KBM-7 (cell line): ENCODE measurements at regions not wholly inside any gene's neighbourhood (a gene's known extent, or its start where the extent isn't known, plus 50 kb on each side); places are given as distances from the start of the nearest gene placed in this dataset.
"Not testable (repeated sequence)": the region's sequence is repeated elsewhere in the genome, so short reads cannot be mapped to it uniquely, and the experiment has no call there.

Experiments used
- DNase-seq: peaks from one replicate; pipeline ENCODE4 v3.0.0-alpha.2; 2015
- in situ Hi-C: fragments of 300-500 bp; cut with MboI; formaldehyde crosslinking; loops from 2 replicates; pipeline ENCODE4 v1.14.3; 2020; ENCODE audit warnings: low sequenced_read_pairs, low pct_unique_long_range_greater_than_20kb, mixed read lengths

GRCh38 chr7:157467496-157468212 lies 130.8 kb downstream of the DNAJB6 start:
- in situ Hi-C loops, result no loop called here
- no peak for DNase-seq

GRCh38 chr7:157468221-157469111 lies 131.7 kb downstream of the DNAJB6 start:
- DNase-seq, result no peak
- in situ Hi-C loops, result no loop called here

- DNase-seq, result no peak
- in situ Hi-C loops, result no loop called here
Measured at GRCh38 chr7:157469181-157470016, 132.6 kb downstream of the DNAJB6 start.

- in situ Hi-C loops, result no loop called here
- DNase-seq, result no peak
Measured at GRCh38 chr7:157470017-157470322, 133.2 kb downstream of the DNAJB6 start.

- no peak for DNase-seq
- in situ Hi-C loops, result no loop called here
Measured at GRCh38 chr7:157470701-157471131, 133.9 kb downstream of the DNAJB6 start.

GRCh38 chr7:157471259-157472125 lies 134.7 kb downstream of the DNAJB6 start:
- no peak for DNase-seq
- in situ Hi-C loops, result no loop called here

GRCh38 chr7:157472311-157473050 lies 135.7 kb downstream of the DNAJB6 start:
- in situ Hi-C loops, result no loop called here
- DNase-seq, result no peak

GRCh38 chr7:157473051-157473569 lies 136.3 kb downstream of the DNAJB6 start:
- in situ Hi-C loops, result no loop called here
- no peak for DNase-seq

GRCh38 chr7:157474685-157475084 lies 137.9 kb downstream of the DNAJB6 start:
- peak; percentile 48 for DNase-seq

GRCh38 chr7:157475095-157475494 lies 138.3 kb downstream of the DNAJB6 start:
- in situ Hi-C loops, result no loop called here
- no peak for DNase-seq

More at GRCh38 chr7:157474685-157475084, 137.9 kb downstream of the DNAJB6 start:
- in situ Hi-C loops, result no loop called here

GRCh38 chr7:157475601-157476000 lies 138.8 kb downstream of the DNAJB6 start:
- DNase-seq, result no peak
- in situ Hi-C loops, result no loop called here

- in situ Hi-C loops, result no loop called here
Measured at GRCh38 chr7:157476201-157476600, 139.4 kb downstream of the DNAJB6 start.

GRCh38 chr7:157476654-157477549 lies 140.1 kb downstream of the DNAJB6 start:
- in situ Hi-C loops, result no loop called here
- DNase-seq, result no peak

More at GRCh38 chr7:157476201-157476600, 139.4 kb downstream of the DNAJB6 start:
- DNase-seq, result no peak

GRCh38 chr7:157477550-157478212 lies 140.9 kb downstream of the DNAJB6 start:
- DNase-seq, result no peak
- in situ Hi-C loops, result no loop called here

GRCh38 chr7:157478611-157479010 lies 141.8 kb downstream of the DNAJB6 start:
- in situ Hi-C loops, DNase-seq: not testable (repeated sequence)

GRCh38 chr7:157479326-157479725 lies 142.5 kb downstream of the DNAJB6 start:
- DNase-seq, result no peak
- in situ Hi-C loops, result no loop called here
